Stomach (tissue), 8 donors: ENCODE measurements at regions not wholly inside any gene's neighbourhood (a gene's known extent, or its start where the extent isn't known, plus 50 kb on each side); places are given as distances from the start of the nearest gene placed in this dataset.
"Not testable (repeated sequence)": the region's sequence is repeated elsewhere in the genome, so short reads cannot be mapped to it uniquely, and the experiment has no call there.

Experiments
- DNase-seq, 2 donors: peaks; one replicate each; pipeline versions ENCODE4 v3.0.0 to v3.0.0-alpha.2; 2013 to 2019
- H3K27ac ChIP-seq, 5 donors: fragments of 200-600 bp in 4 of 5; sonication (generic) in 4 of 5; one replicate each; pipeline ENCODE4 v1.5.1; 2013 to 2019; ENCODE audit warnings: mild to moderate bottlenecking in 1 of 5, moderate library complexity in 1 of 5
- H3K27me3 ChIP-seq, 3 donors: fragments of 200-600 bp; sonication (generic); one replicate each; pipeline ENCODE4 v1.5.1; 2017 to 2019; ENCODE audit warnings: mixed run types in 1 of 3
- H3K36me3 ChIP-seq, 4 donors: fragments of 200-600 bp; sonication (generic); 1 replicate in 3 of 4; 2 replicates in 1 of 4; pipeline ENCODE4 v1.5.1; 2016 to 2019
- H3K4me1 ChIP-seq, 4 donors: fragments of 200-600 bp; sonication (generic); one replicate each; pipeline ENCODE4 v1.5.1; 2016 to 2019
- H3K4me3 ChIP-seq, 4 donors: fragments of 200-600 bp; sonication (generic) in 3 of 4; one replicate each; pipeline ENCODE4 v1.5.1; 2016 to 2019; ENCODE audit warnings: mild to moderate bottlenecking in 1 of 4
- H3K9me3 ChIP-seq, 4 donors: fragments of 200-600 bp; sonication (generic); one replicate each; pipeline ENCODE4 v1.5.1; 2016 to 2019
- CTCF ChIP-seq, 7 experiments: fragments of 450-650 bp in 4 of 7; fragments of 200-600 bp in 3 of 7; sonication (generic) in 3 of 7; IDR thresholded peaks; one replicate each; pipeline ENCODE4 v1.5.1; 2016 to 2019; ENCODE audit warnings: antibody characterized with exemption in 7 of 7, control low read depth in 2 of 7, mild to moderate bottlenecking in 1 of 7
- EP300 ChIP-seq: sonication (generic); formaldehyde crosslinking; IDR thresholded peaks from one replicate; pipeline ENCODE4 v1.6.1; 2017; ENCODE audit warnings: antibody characterized with exemption
- POLR2A ChIP-seq, 4 donors: fragments of 450-650 bp; IDR thresholded peaks; one replicate each; pipeline ENCODE4 v1.6.1; 2016; ENCODE audit warnings: antibody characterized with exemption in 4 of 4, control low read depth in 2 of 4, mild to moderate bottlenecking in 1 of 4, moderate library complexity in 1 of 4
- POLR2AphosphoS5 ChIP-seq, 3 donors: sonication (generic); formaldehyde crosslinking; IDR thresholded peaks; one replicate each; pipeline ENCODE4 v1.6.1; 2016; ENCODE audit warnings: antibody characterized with exemption in 3 of 3
- WGBS, 5 donors: extraction: QIAGEN DNeasy Blood & Tissue Kit in 3 of 5; methylation state at CpG; one replicate each; pipeline versions ENCODE4 v1.1.5 to v1.1.7; 2013 to 2018; 5-methylcytosine and 5-hydroxymethylcytosine counted together
- intact Hi-C: fragments of 100-400 bp; cut with DNase I; formaldehyde crosslinking; loops from one replicate; pipeline ENCODE4 v1.15.1; 2023; ENCODE audit warnings: low total_unique reads
- donor health status: healthy with polysubstance abuse.
- donor health status: Bipolar disorder and iron deficiency.
- donor health status: healthy.

DNA sequence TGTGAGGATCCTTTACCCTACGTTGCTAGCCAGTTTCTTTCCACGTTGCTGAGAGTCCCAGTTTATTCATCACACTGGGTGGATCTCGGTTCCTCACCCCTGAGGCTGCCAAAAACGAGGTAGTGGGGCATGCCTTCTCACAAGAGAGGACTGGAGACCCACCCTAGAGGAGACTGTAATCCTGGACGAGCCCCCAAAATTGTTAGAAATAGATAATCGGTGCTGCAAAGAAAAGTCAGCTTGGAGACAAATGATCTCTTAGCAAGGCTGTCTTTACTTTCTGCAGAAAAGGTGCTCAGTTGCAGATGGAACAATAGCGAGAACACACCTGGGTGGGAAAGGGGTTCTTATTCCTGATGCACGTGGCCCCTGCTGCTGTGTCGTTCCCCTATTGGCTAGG, 101.8 kb downstream of the TMEM167A start:
- 76 to 84% (median 79%) methylated on average over 9 of the region's 9 CpGs for WGBS, 5 donors
- TF ChIP-seq CTCF (IDR thresholded peaks at IDR 0.05) = no peak
- TF ChIP-seq POLR2AphosphoS5 (IDR thresholded peaks at IDR 0.05) = no peak
- no peak for TF ChIP-seq POLR2A (IDR thresholded peaks at IDR 0.05)
- TF ChIP-seq EP300 = no peak
- intact Hi-C loops = no loop called here

DNA sequence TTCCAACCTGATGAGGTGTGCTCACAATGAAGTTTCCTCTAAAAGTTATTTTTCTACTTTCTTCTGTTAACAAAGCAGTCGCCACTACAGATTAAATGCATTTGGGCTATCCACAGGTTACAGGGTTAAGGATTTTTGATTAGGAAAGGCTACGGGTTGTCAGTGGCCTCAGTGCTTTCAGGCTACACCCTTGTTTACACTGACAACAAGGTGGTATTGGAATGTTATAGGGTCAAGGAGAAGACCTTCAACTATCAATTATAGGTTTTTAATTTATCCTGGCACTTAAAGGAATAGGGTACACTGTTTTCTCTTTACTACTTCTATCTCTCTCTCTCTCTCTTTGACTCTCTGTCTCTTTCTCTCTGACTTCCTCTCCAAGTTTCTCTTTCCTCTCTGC, 102.8 kb downstream of the TMEM167A start:
- H3K27me3 ChIP-seq, DNase-seq, H3K4me1 ChIP-seq, H3K27ac ChIP-seq, H3K36me3 ChIP-seq, H3K4me3 ChIP-seq, intact Hi-C loops: not testable (repeated sequence)
- peaks cover 0 to 24% (median 17%) of the 10 kb centered on the region in 4 donors for H3K9me3 ChIP-seq
- WGBS, 5 donors = 55 to 65% (median 61%) methylated on average over 2 of the region's 2 CpGs

More for the DNA sequence above, 101.8 kb downstream of the TMEM167A start:
- H3K36me3 ChIP-seq = no peaks in the 10 kb centered on the region
- no peak for DNase-seq
- H3K9me3 ChIP-seq = peaks cover 0 to 24% (median 17%) of the 10 kb centered on the region in 4 donors
- no peak overlapping the region for H3K4me3 ChIP-seq
- H3K27me3 ChIP-seq = no peaks in the 10 kb centered on the region
- H3K4me1 ChIP-seq = no peaks in the 10 kb centered on the region
- H3K27ac ChIP-seq = no peak overlapping the region

DNA sequence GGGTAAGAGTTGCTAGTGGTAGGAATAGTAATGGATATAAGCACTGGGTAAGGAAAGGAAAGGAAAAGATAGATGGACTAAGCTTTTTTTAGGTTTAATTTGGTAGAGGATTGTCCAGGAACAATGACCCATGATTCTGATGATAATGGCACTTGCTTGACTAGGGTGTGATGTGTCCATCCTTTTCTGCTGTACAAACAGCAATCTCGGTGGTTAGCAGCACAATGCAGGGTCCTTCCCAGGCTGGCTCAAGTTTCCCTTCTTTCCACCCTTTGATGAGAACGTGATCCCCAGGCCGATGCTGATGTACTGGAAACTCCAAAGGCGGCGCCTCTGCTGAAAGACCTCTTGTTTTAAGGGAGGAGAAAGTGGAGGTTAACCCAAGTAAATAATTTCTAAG, 105.3 kb downstream of the TMEM167A start:
- Histone ChIP-seq H3K9me3 (peaks cover 0 to 24% (median 17%) of the 10 kb centered on the region in 4 donors), H3K27me3 (no peaks in the 10 kb centered on the region), H3K27ac (no peak overlapping the region), H3K36me3 (no peaks in the 10 kb centered on the region), H3K4me1 (no peaks in the 10 kb centered on the region), H3K4me3 (no peak overlapping the region)
- intact Hi-C loops = no loop called here
- DNase-seq = no peak
- TF ChIP-seq EP300 (no peak), CTCF (IDR thresholded peaks at IDR 0.05) (no peak), POLR2A (IDR thresholded peaks at IDR 0.05) (no peak), POLR2AphosphoS5 (IDR thresholded peaks at IDR 0.05) (no peak)
- 90 to 94% (median 92%) methylated on average over 5 of the region's 5 CpGs for WGBS, 5 donors

DNA sequence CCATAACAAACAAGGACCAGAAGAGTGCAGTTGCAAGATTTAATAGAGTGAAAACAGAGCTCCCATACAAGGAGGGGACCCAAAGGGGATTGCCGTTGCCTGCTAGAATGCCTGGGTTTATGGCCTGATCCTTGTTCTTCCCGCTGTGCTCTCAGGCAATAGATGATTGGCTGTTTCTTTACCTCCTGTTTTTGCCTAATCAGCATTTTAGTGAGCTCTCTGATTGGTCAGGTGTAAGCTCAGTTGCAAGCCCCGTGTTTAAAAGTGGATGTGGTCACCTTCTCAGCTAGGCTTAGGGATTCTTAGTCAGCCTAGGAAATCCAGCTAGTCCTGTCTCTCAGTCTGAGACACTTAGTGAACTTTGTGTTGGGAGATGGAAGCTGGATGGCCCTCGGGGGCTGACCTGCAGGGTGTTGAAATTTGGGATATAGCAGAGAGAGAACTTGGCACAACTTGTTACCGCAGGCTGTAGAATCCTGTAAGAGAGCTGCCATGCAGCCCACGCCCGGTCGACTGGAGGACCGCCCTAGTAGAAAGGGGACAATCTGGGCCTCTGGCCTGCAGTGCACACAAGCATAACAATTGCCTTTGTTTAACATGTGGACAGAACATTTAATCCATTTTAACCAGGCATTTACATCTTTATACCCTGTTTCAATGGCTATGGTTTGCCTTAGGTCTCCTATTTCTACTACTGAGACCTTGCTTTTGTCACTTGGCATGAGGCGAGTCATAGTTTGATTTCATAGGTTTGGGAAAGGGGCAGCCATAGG, 106.0 kb downstream of the TMEM167A start:
- intact Hi-C loops, H3K4me3 ChIP-seq, H3K27ac ChIP-seq, DNase-seq, H3K27me3 ChIP-seq, H3K36me3 ChIP-seq, H3K4me1 ChIP-seq: not testable (repeated sequence)
- WGBS, 5 donors = 85 to 92% (median 87%) methylated on average over 10 of the region's 10 CpGs
- H3K9me3 ChIP-seq = peaks cover 0 to 19% (median 17%) of the 10 kb centered on the region in 4 donors

- intact Hi-C loops = not testable (repeated sequence)
Measured at GRCh38 chr5:82969221-82969976, 107.8 kb downstream of the TMEM167A start.

DNA sequence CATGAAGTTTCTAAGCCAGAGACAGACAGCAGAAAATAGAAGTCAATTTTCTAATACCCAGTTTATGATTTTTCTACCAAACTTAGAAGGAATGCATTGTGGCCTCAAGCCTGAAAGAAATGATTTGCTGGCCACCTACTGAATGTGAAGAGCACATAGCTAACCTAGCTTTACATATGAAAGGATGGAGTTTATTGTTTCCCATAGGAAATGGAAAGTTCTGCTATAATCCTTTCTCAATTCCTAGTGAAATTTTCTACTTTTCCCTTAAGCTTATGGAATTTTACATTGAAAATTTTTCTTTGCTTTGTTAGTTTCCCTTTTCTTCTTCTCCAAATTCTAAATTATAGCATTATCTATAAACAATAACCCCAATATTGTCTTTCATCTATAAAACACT, 110.1 kb downstream of the TMEM167A start:
- DNase-seq = no peak
- no peaks in the 10 kb centered on the region for H3K9me3 ChIP-seq
- intact Hi-C loops = no loop called here
- H3K4me1 ChIP-seq = no peaks in the 10 kb centered on the region
- no peak overlapping the region for H3K27ac ChIP-seq
- H3K4me3 ChIP-seq = no peak overlapping the region
- no peaks in the 10 kb centered on the region for H3K27me3 ChIP-seq
- H3K36me3 ChIP-seq = no peaks in the 10 kb centered on the region
- TF ChIP-seq POLR2AphosphoS5 (IDR thresholded peaks at IDR 0.05) = no peak
- TF ChIP-seq CTCF (IDR thresholded peaks at IDR 0.05) = no peak
- TF ChIP-seq POLR2A (IDR thresholded peaks at IDR 0.05) = no peak
- TF ChIP-seq EP300 = no peak

More at GRCh38 chr5:82969221-82969976, 107.8 kb downstream of the TMEM167A start:
- not testable (repeated sequence) for H3K4me3 ChIP-seq, H3K9me3 ChIP-seq, H3K36me3 ChIP-seq, H3K4me1 ChIP-seq, DNase-seq, H3K27ac ChIP-seq, H3K27me3 ChIP-seq
- WGBS, 5 donors = 79 to 92% (median 87%) methylated on average over 6 of the region's 6 CpGs
